Suprapubic skin (tissue), 3 donors: ENCODE measurements at regions not wholly inside any gene's neighbourhood (a gene's known extent, or its start where the extent isn't known, plus 50 kb on each side); places are given as distances from the start of the nearest gene placed in this dataset.

Experiments used
- CTCF ChIP-seq, 2 donors: fragments of 200-600 bp in 1 of 2; fragments of 450-650 bp in 1 of 2; sonication (generic) in 1 of 2; IDR thresholded peaks; one replicate each; pipeline ENCODE4 v1.5.1; 2016 to 2019; ENCODE audit warnings: antibody characterized with exemption in 2 of 2, mild to moderate bottlenecking in 1 of 2, moderate library complexity in 1 of 2
- POLR2A ChIP-seq, 2 donors: fragments of 450-650 bp; IDR thresholded peaks; one replicate each; pipeline ENCODE4 v1.6.1; 2017; ENCODE audit warnings: antibody characterized with exemption in 2 of 2, mild to moderate bottlenecking in 2 of 2, moderate library complexity in 2 of 2

DNA sequence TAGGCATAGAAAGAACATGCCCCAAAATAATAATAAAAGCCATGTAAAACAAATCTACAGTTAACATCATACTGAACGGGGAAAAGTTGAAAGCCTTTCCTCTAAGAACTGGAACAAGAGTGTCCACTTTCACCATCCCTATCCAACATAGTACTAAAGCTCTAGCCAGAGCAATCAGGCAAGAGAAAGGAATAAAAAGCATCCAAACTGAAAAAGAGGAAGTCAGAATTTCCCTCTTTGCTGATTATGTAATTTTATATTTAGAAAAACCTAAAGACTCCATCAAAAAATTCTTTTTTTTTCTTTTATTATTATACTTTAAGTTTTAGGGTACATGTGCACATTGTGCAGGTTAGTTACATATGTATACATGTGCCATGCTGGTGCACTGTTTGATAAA lies 661.6 kb upstream of the CBLB start:
- TF ChIP-seq POLR2A (IDR thresholded peaks at IDR 0.05) (no peak), CTCF (IDR thresholded peaks at IDR 0.05) (no peak)
